ENCODE measurements at regions not wholly inside any gene's neighbourhood (a gene's known extent, or its start where the extent isn't known, plus 50 kb on each side); places are given as distances from the start of the nearest gene placed in this dataset.

DNA sequence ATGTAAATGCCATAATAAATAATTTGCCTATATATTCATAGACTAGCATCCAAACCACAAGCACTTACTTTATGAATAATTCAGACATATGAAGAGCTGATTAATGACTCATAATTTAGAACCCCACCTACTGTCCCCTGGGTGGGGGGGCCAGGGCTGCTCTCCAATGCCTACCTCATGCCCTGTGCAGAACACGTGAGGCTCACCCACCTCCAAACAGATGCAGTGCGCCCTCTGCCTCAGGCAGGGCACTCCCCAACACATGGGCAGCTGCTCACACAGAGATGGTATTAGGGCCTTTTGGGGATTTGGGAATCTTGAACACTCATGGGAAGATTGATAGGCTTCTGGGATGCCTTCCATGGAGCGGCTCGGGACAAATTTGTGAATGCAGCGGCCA is 75.1 kb upstream of the INSIG1 start (continued):
- TF ChIP-seq EGR1 (IDR thresholded peaks at IDR 0.05; ENCODE audit: low read depth) (no peak), SRF (IDR thresholded peaks at IDR 0.05; ENCODE audit: low read depth) (no peak), SIN3A (IDR thresholded peaks at IDR 0.05; ENCODE audit: low read depth) (no peak), ELF1 (IDR thresholded peaks at IDR 0.05; ENCODE audit: borderline replicate concordance, low read depth) (no peak), POLR2A (IDR thresholded peaks at IDR 0.05; ENCODE audit: borderline replicate concordance, extremely low read depth, insufficient read depth, insufficient read length) (no peak)

DNA sequence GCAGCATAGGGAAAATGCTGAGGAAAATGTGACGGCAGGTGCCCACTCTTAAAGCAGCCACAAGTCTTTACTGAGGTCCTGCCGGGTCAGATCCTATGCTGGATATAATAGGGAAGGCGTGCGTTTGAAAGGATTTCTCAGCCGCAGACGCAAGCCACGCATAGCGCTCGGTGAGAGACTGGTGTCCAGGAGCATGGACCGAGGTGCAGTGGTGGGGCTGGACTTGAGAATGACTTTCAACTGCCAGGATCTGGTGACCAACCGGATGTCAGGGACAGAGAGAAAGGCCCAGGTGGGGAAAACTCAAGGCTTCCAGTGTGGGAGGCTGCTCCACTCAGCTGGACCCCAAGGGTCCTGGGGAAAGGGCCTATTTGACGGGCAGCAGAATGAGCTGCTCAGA is 74.7 kb upstream of the INSIG1 start:
- H4K20me1 ChIP-seq (ENCODE audit: insufficient read depth), result no peaks in the 10 kb centered on the region
- no peak for TF ChIP-seq CBX3 (IDR thresholded peaks at IDR 0.05; ENCODE audit: low read depth)
- no peak for TF ChIP-seq POLR2A (IDR thresholded peaks at IDR 0.05; ENCODE audit: borderline replicate concordance, extremely low read depth, insufficient read depth, insufficient read length)
- no peak for TF ChIP-seq JUND (IDR thresholded peaks at IDR 0.05)
- no peak for TF ChIP-seq EZH2phosphoT487 (IDR thresholded peaks at IDR 0.05; ENCODE audit: borderline replicate concordance)
- TF ChIP-seq SIN3A (IDR thresholded peaks at IDR 0.05; ENCODE audit: low read depth), result no peak
- TF ChIP-seq RAD21 (IDR thresholded peaks at IDR 0.05; ENCODE audit: low read depth), result no peak
- TF ChIP-seq TCF7L2 (IDR thresholded peaks at IDR 0.05; ENCODE audit: borderline replicate concordance, extremely low read depth, insufficient read depth, insufficient read length), result no peak
- no peak for TF ChIP-seq ELF1 (IDR thresholded peaks at IDR 0.05; ENCODE audit: borderline replicate concordance, low read depth)
- TF ChIP-seq EGR1 (IDR thresholded peaks at IDR 0.05; ENCODE audit: low read depth), result no peak
- TF ChIP-seq ZNF274 (IDR thresholded peaks at IDR 0.05; ENCODE audit: low read depth, low read length), result no peak
- TF ChIP-seq, protein P1, sequence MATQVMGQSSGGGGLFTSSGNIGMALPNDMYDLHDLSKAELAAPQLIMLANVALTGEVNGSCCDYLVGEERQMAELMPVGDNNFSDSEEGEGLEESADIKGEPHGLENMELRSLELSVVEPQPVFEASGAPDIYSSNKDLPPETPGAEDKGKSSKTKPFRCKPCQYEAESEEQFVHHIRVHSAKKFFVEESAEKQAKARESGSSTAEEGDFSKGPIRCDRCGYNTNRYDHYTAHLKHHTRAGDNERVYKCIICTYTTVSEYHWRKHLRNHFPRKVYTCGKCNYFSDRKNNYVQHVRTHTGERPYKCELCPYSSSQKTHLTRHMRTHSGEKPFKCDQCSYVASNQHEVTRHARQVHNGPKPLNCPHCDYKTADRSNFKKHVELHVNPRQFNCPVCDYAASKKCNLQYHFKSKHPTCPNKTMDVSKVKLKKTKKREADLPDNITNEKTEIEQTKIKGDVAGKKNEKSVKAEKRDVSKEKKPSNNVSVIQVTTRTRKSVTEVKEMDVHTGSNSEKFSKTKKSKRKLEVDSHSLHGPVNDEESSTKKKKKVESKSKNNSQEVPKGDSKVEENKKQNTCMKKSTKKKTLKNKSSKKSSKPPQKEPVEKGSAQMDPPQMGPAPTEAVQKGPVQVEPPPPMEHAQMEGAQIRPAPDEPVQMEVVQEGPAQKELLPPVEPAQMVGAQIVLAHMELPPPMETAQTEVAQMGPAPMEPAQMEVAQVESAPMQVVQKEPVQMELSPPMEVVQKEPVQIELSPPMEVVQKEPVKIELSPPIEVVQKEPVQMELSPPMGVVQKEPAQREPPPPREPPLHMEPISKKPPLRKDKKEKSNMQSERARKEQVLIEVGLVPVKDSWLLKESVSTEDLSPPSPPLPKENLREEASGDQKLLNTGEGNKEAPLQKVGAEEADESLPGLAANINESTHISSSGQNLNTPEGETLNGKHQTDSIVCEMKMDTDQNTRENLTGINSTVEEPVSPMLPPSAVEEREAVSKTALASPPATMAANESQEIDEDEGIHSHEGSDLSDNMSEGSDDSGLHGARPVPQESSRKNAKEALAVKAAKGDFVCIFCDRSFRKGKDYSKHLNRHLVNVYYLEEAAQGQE (IDR thresholded peaks at IDR 0.05; ENCODE audit: low read depth), result no peak
- no peak for TF ChIP-seq YY1 (IDR thresholded peaks at IDR 0.05; ENCODE audit: extremely low read depth, insufficient replicate concordance, low read depth, low read length)
- TF ChIP-seq, protein P2, sequence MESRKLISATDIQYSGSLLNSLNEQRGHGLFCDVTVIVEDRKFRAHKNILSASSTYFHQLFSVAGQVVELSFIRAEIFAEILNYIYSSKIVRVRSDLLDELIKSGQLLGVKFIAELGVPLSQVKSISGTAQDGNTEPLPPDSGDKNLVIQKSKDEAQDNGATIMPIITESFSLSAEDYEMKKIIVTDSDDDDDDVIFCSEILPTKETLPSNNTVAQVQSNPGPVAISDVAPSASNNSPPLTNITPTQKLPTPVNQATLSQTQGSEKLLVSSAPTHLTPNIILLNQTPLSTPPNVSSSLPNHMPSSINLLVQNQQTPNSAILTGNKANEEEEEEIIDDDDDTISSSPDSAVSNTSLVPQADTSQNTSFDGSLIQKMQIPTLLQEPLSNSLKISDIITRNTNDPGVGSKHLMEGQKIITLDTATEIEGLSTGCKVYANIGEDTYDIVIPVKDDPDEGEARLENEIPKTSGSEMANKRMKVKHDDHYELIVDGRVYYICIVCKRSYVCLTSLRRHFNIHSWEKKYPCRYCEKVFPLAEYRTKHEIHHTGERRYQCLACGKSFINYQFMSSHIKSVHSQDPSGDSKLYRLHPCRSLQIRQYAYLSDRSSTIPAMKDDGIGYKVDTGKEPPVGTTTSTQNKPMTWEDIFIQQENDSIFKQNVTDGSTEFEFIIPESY (IDR thresholded peaks at IDR 0.05; ENCODE audit: extremely low read depth, insufficient replicate concordance, low read length), result no peak
- TF ChIP-seq POLR2AphosphoS5 (IDR thresholded peaks at IDR 0.05; ENCODE audit: low read depth, low read length), result no peak
- TF ChIP-seq ZFX (IDR thresholded peaks at IDR 0.05), result no peak
- TF ChIP-seq, protein P3, sequence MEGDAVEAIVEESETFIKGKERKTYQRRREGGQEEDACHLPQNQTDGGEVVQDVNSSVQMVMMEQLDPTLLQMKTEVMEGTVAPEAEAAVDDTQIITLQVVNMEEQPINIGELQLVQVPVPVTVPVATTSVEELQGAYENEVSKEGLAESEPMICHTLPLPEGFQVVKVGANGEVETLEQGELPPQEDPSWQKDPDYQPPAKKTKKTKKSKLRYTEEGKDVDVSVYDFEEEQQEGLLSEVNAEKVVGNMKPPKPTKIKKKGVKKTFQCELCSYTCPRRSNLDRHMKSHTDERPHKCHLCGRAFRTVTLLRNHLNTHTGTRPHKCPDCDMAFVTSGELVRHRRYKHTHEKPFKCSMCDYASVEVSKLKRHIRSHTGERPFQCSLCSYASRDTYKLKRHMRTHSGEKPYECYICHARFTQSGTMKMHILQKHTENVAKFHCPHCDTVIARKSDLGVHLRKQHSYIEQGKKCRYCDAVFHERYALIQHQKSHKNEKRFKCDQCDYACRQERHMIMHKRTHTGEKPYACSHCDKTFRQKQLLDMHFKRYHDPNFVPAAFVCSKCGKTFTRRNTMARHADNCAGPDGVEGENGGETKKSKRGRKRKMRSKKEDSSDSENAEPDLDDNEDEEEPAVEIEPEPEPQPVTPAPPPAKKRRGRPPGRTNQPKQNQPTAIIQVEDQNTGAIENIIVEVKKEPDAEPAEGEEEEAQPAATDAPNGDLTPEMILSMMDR (IDR thresholded peaks at IDR 0.05 in 2 of 3, conservative IDR thresholded peaks at IDR 0.05 in 1 of 3; ENCODE audit: borderline replicate concordance in 1 of 3, insufficient read depth in 1 of 3, low read depth in 2 of 3, low read length in 2 of 3), result no peak
- TF ChIP-seq, protein P4, sequence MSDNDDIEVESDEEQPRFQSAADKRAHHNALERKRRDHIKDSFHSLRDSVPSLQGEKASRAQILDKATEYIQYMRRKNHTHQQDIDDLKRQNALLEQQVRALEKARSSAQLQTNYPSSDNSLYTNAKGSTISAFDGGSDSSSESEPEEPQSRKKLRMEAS (IDR thresholded peaks at IDR 0.05), result no peak
- DNase-seq (ENCODE audit: low read depth, low spot score) (no peak), ATAC-seq (no peak)
- no peaks in the 10 kb centered on the region for H3K9me2 ChIP-seq (ENCODE audit: insufficient read depth)
- no peaks in the 10 kb centered on the region for H3K27me3 ChIP-seq (ENCODE audit: insufficient read depth, low read length)
- intact Hi-C loops (cut with micrococcal nuclease), result no loop called here
- H3K9me3 ChIP-seq (ENCODE audit: control insufficient read depth in 1 of 2, insufficient read depth in 1 of 2, low read depth in 1 of 2, low read length in 2 of 2), result no peaks in the 10 kb centered on the region
- ChIA-PET POLR2A (no interaction called here), CTCF (no interaction called here), RAD21 (ENCODE audit: low non-redundant PET in 1 of 2, low total read pairs in 2 of 2, uncharacterized antibody in 2 of 2, unreplicated experiment in 2 of 2) (no interaction called here)
- no peaks in the 10 kb centered on the region for H3K79me2 ChIP-seq (ENCODE audit: insufficient read depth, low read length)
- no TSS peak for BruUV-seq (replicated peaks)
- H3K4me1 ChIP-seq (ENCODE audit: control insufficient read depth in 1 of 2, insufficient read depth in 2 of 2, low read length in 2 of 2), result peaks cover 0 to 3% of the 10 kb centered on the region in 2 experiments; a peak in 1 of 4 replicates
- no peak overlapping the region for H3K4me3 ChIP-seq (replicated peaks in 1 of 2; ENCODE audit: low read depth in 1 of 2, low read length in 2 of 2)
- no peaks in the 10 kb centered on the region for H3K36me3 ChIP-seq (ENCODE audit: control insufficient read depth in 1 of 2, insufficient read depth in 2 of 2, low read length in 2 of 2)
- no peak overlapping the region for H2AFZ ChIP-seq (ENCODE audit: low read depth, low read length, poor library complexity, severe bottlenecking)
- H3K4me2 ChIP-seq (ENCODE audit: low read length), result no peak overlapping the region
- no peak overlapping the region for H3K27ac ChIP-seq (ENCODE audit: low read depth, low read length)
- no peak overlapping the region for H3K9ac ChIP-seq (ENCODE audit: low read length)
